Adrenal gland (tissue), 9 donors: ENCODE measurements at regions not wholly inside any gene's neighbourhood (a gene's known extent, or its start where the extent isn't known, plus 50 kb on each side); places are given as distances from the start of the nearest gene placed in this dataset.

Experiments used
- DNase-seq, 7 donors: peaks; one replicate each; pipeline ENCODE4 v3.0.0-alpha.2; 2019 to 2020
- H3K27ac ChIP-seq, 5 donors: fragments of 200-600 bp; sonication (generic) in 4 of 5; 1 replicate in 3 of 5; 2 replicates in 2 of 5; pipeline versions ENCODE4 v1.5.1 to v1.8.0; 2016 to 2020; ENCODE audit warnings: mild to moderate bottlenecking in 1 of 5
- H3K27me3 ChIP-seq: fragments of 200-600 bp; 2 replicates; pipeline ENCODE4 v1.8.0; 2021
- H3K36me3 ChIP-seq, 2 donors: fragments of 200-600 bp; replicated peaks in 1 of 2; 1 replicate in 1 of 2; 2 replicates in 1 of 2; pipeline versions ENCODE4 v1.5.1 to v1.8.0; 2018 to 2022
- H3K4me1 ChIP-seq, 2 donors: fragments of 200-600 bp; replicated peaks in 1 of 2; 1 replicate in 1 of 2; 2 replicates in 1 of 2; pipeline versions ENCODE4 v1.5.1 to v1.8.0; 2018 to 2021
- H3K4me3 ChIP-seq, 4 donors: fragments of 200-600 bp; sonication (generic) in 3 of 4; one replicate each; pipeline ENCODE4 v1.5.1; 2016 to 2018
- H3K9me3 ChIP-seq, 3 donors: fragments of 200-600 bp; sonication (generic) in 1 of 3; replicated peaks in 1 of 3; 1 replicate in 2 of 3; 2 replicates in 1 of 3; pipeline versions ENCODE4 v1.5.1 to v1.8.0; 2016 to 2021
- POLR2A ChIP-seq, 2 donors: fragments of 450-650 bp; IDR thresholded peaks; one replicate each; pipeline ENCODE4 v1.6.1; 2017; ENCODE audit warnings: antibody characterized with exemption in 2 of 2, mild to moderate bottlenecking in 2 of 2, moderate library complexity in 1 of 2
- WGBS, 4 donors: extraction: QIAGEN DNeasy Blood & Tissue Kit in 2 of 4; methylation state at CpG; one replicate each; pipeline versions ENCODE4 v1.1.5 to v1.1.7; 2013 to 2017; 5-methylcytosine and 5-hydroxymethylcytosine counted together
- intact Hi-C, 2 donors: fragments of 100-400 bp; cut with DNase I; formaldehyde crosslinking; loops; one replicate each; pipeline versions ENCODE4 v1.14.1 to v1.15.0; 2022 to 2023
- TF ChIP-seq, protein P1 (sequence below), 6 experiments: fragments of 450-650 bp in 4 of 6; fragments of 200-600 bp in 2 of 6; sonication (generic) in 1 of 6; IDR thresholded peaks; 1 replicate in 5 of 6; 2 replicates in 1 of 6; pipeline versions ENCODE4 v1.5.1 to v1.8.0; 2016 to 2021; ENCODE audit warnings: antibody characterized with exemption in 6 of 6, mild to moderate bottlenecking in 2 of 6, moderate library complexity in 1 of 6
- donor health status: healthy with polysubstance abuse.
- donor health status: Bipolar disorder and iron deficiency.
- donor health status: DM: yes; HTN: yes; CAD: no.
- donor health status: DM: no; HTN: no; CAD: no.
- donor health status: DM: no; HTN: no; CAD: no.

DNA sequence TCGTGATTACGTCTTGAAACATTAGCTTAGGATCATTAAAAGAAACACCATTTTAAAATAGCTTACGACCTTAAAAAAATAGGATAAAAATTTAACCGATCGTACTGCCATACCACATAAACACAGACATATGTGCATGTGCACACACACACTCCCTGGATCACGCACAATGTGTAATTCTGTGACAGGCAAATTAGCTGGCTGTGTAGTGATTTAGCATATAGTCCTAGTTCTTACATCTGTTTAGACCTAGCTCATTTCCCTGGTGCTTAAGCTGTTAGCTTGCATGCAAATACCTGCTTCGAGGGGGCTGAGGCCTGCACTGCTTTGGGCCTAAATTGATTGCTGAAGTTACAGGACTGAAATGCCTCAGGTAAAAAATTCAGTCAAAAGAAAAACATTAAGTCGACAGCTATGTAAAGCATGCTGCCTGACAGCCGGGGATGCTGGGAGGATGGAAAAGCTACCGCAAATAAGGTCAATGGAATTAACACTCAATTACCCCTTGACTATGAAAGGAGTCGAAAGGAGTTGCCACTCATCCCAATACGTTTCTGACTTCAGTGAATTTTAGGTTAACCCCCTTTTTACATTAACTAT is 267.1 kb upstream of the FZD8 start:
- no peak for TF ChIP-seq POLR2A (IDR thresholded peaks at IDR 0.05)
- TF ChIP-seq, protein P1, sequence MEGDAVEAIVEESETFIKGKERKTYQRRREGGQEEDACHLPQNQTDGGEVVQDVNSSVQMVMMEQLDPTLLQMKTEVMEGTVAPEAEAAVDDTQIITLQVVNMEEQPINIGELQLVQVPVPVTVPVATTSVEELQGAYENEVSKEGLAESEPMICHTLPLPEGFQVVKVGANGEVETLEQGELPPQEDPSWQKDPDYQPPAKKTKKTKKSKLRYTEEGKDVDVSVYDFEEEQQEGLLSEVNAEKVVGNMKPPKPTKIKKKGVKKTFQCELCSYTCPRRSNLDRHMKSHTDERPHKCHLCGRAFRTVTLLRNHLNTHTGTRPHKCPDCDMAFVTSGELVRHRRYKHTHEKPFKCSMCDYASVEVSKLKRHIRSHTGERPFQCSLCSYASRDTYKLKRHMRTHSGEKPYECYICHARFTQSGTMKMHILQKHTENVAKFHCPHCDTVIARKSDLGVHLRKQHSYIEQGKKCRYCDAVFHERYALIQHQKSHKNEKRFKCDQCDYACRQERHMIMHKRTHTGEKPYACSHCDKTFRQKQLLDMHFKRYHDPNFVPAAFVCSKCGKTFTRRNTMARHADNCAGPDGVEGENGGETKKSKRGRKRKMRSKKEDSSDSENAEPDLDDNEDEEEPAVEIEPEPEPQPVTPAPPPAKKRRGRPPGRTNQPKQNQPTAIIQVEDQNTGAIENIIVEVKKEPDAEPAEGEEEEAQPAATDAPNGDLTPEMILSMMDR (IDR thresholded peaks at IDR 0.05), result no peak
- no peak for DNase-seq
- intact Hi-C loops, result no loop called here
- no peaks in the 10 kb centered on the region for H3K4me1 ChIP-seq
- H3K9me3 ChIP-seq, result no peaks in the 10 kb centered on the region
- H3K4me3 ChIP-seq, result no peak overlapping the region
- 82 to 86% (median 83%) methylated on average over 12 of the region's 12 CpGs for WGBS, 4 donors
- H3K27me3 ChIP-seq, result no peaks in the 10 kb centered on the region
- H3K36me3 ChIP-seq, result no peaks in the 10 kb centered on the region
- no peak overlapping the region for H3K27ac ChIP-seq

- H3K4me3 ChIP-seq, result no peak overlapping the region
- no peak overlapping the region for H3K27ac ChIP-seq
Observed at GRCh38 chr10:35908451-35908850, 266.4 kb upstream of the FZD8 start.

DNA sequence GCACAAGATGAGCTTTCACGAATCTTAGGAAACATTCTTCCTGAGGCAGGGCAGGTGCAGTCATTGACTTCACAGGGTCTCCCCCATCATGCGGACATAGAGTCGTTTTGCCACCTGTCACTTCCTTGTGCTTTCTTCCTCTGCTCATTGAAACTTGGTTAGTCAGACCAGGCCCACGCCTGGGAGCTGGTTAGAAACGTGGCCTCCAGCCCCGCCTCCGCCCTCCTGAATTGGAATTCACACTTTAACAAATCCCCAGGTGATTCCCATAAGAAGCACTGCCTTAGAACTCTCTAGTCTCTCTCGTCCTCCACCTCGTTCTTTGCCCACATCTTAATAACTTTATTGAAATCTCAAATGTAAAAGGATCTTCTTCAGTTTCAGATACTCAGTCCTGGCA is 265.5 kb upstream of the FZD8 start:
- H3K4me3 ChIP-seq, result no peak overlapping the region
- no peaks in the 10 kb centered on the region for H3K9me3 ChIP-seq
- WGBS, 4 donors, result 70 to 78% (median 76%) methylated on average over 9 of the region's 9 CpGs
- TF ChIP-seq, protein P1 (IDR thresholded peaks at IDR 0.05), result no peak
- no peak for TF ChIP-seq POLR2A (IDR thresholded peaks at IDR 0.05)
- H3K4me1 ChIP-seq, result no peaks in the 10 kb centered on the region
- H3K27me3 ChIP-seq, result no peaks in the 10 kb centered on the region
- intact Hi-C loops, result no loop called here
- no peak for DNase-seq
- H3K27ac ChIP-seq, result no peak overlapping the region
- H3K36me3 ChIP-seq, result no peaks in the 10 kb centered on the region

More at GRCh38 chr10:35908451-35908850, 266.4 kb upstream of the FZD8 start:
- 75 to 93% (median 87%) methylated on average over 2 of the region's 2 CpGs for WGBS, 4 donors
- TF ChIP-seq POLR2A (IDR thresholded peaks at IDR 0.05), result no peak
- TF ChIP-seq, protein P1 (IDR thresholded peaks at IDR 0.05), result no peak
- no peaks in the 10 kb centered on the region for H3K9me3 ChIP-seq
- no peaks in the 10 kb centered on the region for H3K4me1 ChIP-seq
- no peaks in the 10 kb centered on the region for H3K27me3 ChIP-seq
- DNase-seq, result no peak
- H3K36me3 ChIP-seq, result no peaks in the 10 kb centered on the region
- intact Hi-C loops, result no loop called here

DNA sequence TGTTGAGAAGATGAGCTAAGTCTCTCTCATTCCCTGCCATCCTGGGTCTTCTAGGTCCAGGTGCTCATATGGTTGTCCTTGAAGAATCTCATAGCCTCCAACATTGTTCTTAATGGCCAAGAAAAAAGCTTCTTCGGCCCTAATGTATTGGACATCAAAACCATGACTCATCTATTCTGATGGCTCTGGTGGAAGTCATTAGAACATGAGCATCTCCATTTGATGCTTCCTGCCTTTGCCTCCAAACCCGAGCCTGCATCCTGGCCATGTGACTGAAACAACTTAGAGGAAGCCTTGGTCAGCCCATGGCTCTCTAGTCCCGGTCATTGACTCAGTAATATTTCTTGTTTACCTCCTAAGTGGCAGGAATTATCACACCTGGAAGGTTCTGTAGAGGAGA is 264.1 kb upstream of the FZD8 start:
- no peak for DNase-seq
- WGBS, 4 donors, result 67 to 84% (median 80%) methylated on average over 2 to 3 of the region's 3 CpGs

More for the DNA sequence above, 264.1 kb upstream of the FZD8 start:
- H3K9me3 ChIP-seq, result no peaks in the 10 kb centered on the region
- no peak for TF ChIP-seq POLR2A (IDR thresholded peaks at IDR 0.05)
- TF ChIP-seq, protein P1 (IDR thresholded peaks at IDR 0.05), result no peak
- H3K4me3 ChIP-seq, result no peak overlapping the region
- intact Hi-C loops, result no loop called here
- no peaks in the 10 kb centered on the region for H3K36me3 ChIP-seq
- H3K4me1 ChIP-seq, result no peaks in the 10 kb centered on the region
- H3K27ac ChIP-seq, result no peak overlapping the region
- no peaks in the 10 kb centered on the region for H3K27me3 ChIP-seq
